Fibroblast of peridontal ligament (primary cell): ENCODE measurements at regions not wholly inside any gene's neighbourhood (a gene's known extent, or its start where the extent isn't known, plus 50 kb on each side); places are given as distances from the start of the nearest gene placed in this dataset.

Experiments used
- DNase-seq: peaks from one replicate; pipeline ENCODE4 v3.0.0-alpha.2; 2010; ENCODE audit errors: extremely low read depth

DNA sequence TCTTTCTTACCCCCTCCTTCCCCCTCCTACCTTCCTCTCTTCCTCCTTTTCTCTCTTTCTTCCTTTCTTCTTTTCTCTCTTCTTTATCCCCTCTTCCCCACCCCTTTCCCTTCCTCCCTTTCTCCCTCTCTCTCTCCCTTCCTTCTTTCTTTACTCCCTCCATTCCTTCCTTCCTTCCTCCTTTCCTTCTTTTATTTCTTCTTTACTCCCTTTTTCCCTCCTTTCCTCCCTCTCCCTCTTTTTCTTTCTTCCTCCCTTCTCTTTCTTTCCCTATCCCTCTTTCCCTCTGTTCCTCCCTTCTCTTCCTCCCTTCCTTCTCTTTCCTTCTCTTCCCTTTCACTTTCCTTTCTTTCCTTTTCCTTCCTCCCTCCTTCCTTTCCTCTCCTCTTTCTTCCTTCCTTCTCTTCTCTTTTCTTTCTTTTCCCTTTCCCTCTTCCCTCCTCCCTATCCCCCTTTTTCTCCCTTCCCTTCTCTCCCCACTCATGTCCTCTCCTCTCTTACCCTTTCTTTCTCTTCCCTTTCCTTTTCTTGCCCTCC is 302.3 kb upstream of the TBX3 start:
- no peak for DNase-seq

DNA sequence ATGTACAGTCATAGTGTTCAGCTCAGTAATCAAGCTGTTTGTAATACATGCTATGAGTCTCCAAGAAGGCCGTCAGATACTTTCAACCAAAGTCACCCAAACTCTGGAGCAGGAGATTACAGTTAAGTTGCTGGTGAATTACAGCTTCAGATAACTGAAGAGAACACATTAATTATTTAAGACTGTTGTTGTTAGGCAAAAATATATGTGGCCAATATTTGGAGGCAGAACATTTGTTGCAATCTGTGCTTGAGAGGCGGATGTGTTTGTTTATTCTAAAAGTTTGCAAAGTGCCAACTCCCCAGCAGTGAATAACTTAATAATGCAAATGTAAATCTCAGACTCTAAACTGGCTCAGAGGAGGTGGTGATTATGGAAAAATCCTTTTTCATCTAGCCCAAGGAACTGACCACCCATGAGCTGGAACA is 300.7 kb upstream of the TBX3 start:
- DNase-seq, result no peak

DNA sequence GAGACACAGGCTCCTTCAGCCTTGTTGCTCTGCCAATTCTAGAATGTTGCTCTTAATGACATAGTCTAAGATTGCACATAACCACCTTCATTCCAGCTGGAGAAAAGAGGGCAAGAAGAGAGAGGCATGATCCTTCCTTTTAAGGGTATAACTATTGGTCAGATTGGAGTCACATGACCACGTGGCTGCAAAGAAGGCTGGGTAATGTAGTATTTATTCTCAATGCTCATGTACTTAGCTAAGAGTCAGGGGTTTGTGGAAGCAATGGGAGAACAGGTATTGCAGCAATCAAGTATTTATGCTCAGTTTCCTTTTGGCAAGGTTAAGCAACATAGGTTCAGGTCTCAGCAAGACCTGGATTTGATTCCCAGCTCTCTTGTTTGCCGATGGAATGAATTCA is 298.8 kb upstream of the TBX3 start:
- DNase-seq, result peak; percentile 27

DNA sequence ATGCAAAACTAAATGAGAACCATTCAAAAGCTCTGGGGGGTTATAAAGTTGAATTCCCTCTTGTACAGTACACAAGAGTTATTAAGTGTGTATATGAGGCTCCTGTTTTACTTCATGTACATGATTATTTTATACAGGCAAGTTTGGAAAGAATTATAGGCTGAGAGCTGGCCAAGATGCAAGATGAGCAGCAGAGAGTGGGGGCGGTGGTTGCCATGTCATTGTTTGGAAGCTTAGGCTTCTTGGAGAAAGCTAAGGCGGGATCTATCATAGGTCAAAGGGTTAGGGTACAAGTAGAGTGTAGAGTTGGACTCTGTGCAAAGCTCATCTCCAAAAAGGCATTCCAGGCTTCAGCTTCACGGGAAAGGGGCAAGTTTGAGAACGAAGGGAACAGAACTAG is 297.1 kb upstream of the TBX3 start:
- DNase-seq, result peak; percentile 22

DNA sequence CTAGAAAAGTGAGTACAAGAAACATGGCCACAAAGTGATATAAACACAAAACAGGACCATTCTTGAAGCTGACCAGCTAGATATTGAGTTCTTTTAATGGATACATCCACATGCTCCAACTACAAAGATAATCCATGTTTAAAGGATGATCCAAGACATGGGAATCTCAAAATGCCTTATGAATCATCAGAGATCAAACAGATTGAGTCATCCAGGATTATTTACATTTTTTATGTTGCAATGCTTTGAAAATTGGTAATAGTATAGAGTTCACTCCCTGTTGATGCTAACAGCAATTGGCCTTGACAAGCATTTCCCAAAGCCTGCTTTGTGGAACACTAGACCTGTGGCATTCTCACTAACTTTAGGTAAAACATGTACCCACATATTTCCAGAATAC is 293.0 kb upstream of the TBX3 start:
- peak; percentile 69 for DNase-seq

DNA sequence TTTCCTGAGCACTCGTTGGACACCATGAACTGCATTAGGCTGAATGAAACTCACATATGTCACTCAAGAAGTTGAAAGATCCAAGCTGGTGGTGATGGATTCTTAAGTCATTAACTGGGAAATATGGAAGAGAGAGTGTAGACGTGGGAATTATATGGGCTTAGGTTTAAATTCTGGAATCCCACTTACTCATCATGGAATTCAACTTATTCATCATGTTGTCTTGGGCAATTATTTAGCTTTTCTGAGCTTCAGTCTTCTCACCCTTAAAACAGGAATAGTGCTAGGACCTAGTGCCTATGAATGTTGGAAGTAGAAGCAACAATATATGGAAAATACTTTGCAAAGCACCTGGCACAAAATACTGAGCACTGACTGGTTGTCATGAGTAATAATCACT is 292.4 kb upstream of the TBX3 start:
- DNase-seq, result peak; percentile 12

DNA sequence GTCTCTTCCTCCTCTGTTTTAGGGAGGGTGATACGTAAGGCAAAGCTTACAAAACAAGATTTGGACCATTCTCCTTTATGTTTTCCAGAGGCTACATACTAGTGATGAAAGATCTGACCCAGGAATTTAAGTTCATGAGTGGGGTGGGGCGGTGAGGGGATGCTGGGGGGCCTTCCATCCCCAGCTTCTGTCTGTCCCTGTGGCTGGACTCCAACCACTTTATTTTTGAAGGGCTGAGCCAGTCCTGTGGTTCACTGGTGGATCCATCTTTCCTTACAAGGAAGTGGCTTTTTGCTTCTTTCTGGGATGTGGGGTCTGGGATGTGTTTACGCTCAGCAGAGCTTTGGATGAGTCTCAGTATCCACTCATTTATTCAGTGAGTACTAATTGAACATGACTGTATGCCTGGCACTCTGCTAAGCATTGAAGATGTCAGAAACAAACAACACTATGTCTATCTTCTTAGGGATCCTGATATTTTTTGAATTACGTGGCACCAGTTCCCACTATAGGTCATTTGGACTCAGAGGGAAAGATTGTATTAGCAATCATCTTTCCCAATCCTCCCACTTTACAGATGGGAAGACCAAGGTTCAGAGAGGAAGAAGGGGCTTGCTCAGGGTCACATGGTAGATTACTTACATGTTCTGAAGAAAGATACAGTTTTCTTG is 291.8 kb upstream of the TBX3 start:
- no peak for DNase-seq

DNA sequence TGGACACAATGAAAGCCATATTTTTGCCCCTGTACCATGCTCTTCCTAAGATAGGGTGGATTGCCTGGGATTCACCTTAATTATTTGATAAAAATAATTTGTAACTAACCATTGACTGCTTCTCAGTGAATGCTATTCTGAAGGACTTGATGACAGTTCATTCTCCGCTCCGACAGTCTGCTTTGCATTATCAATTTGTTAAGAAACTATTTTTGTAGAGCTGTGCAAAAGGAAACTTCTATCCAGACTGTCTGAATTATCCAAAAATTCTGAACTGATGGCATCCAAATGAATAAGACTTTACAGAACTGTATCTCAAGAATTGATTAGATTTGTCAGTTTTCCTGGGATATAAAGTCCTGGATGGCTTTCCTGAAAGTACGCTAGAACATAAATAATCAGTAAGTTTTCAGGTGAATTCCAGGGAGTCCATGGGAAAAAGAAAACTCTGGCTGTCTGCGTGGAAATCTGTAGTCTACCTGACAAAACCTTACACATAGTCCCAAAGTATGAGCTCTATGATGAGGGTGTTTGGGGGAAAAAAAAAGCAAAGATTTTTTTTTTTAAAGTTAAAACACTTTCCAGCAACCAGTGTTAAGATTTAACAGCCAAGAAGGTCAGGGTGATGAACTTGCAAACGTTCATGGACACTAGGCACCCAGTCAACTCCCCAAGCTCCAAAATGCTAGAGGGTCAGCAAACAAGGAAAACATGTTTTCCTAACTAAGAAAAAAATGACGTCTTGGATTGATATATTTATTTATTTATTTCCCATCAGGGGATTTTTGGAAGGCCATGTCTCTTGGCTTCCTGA is 291.1 kb upstream of the TBX3 start:
- no peak for DNase-seq

DNA sequence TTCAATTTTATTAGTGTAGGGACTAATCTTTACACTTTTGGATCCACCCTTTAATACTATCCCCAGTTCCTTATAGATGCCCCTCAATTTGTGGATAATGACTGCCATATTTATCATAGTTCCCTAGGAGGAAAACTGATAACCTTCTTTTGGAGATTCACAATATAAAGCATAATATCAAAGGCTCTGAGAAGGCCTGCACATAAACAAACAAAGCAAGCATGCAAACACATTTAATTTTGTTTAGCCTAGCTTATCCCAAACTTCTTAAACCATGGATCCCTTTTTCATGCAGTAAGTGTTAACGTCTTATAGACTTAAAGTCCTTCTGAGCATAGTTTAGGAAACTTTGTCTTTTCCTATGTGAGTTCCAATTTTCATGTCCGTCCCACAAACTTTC is 290.4 kb upstream of the TBX3 start:
- no peak for DNase-seq

DNA sequence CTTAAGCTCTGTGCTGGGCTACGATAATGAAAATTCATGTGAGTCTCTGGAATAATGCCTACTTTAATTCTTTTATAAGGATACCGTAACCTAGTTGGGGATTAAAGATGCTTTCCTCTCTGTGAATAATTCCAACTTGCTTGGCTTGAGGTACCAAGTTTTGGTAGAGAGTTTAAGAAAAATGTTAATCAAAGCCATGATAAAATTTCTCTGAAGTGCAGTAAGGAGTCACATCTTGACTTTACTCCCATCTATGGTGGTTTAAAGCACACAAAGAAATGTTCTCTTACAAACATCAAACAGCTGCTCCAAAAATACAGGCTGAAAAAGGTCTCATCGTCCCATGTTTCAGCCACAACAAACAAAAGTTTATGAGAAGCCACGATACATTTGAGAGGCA is 284.8 kb upstream of the TBX3 start:
- DNase-seq, result peak; percentile 37

DNA sequence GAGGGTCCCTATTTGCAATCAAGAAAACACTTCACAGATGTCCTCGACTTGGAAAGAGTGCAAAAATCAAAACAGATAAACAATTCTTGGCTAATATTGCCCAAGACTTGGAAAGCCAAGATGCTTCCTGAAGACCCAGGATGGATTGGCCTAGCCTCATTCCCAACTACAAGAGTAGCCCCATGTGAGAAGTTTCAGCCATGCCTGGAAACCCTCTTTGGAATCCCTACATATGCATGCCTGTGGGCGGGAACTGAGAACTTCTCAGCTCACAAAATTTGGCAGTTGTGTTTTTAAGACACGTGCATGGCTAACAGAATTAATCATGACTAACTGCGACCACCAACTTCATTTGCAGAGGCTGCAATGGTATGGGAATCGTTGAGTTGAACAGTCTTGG is 283.2 kb upstream of the TBX3 start:
- DNase-seq, result no peak

DNA sequence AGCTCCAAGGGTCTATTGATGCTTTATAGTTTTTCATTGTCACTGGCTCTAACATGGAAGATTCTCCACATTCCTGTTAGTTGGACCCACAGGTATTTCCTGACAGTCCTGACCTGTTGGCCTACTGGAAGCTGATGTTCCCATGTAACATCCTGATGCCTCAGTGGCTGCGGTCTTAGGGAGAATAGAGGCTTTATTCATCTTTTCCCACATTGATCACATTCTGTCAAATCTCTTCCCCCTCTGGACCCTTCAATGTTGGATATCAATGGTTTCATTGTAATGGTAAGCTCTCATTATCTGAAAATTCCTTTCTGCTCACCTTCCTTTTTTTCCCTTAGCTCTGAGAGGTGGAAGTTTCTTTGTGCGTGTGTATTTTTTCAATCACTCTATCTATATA is 280.9 kb upstream of the TBX3 start:
- DNase-seq, result no peak

DNA sequence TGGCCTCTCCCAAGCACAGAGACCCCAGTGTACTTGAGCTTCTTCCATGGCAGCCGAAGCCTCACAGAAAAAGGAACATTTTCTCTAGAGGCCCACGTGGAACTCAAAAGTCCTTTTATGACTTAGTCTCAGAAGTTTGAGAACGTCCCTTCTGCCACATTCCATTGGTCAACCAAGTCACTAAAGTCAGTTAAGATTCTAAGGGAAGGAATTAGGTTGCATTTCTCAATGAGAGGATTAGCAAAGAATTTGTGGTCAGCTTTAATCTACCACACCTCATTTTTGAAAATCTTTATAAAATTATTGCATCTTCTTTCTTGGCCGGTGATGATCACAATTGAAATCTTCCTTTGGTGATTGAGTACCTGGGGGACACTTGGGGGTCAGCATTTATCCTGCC is 279.9 kb upstream of the TBX3 start:
- no peak for DNase-seq

DNA sequence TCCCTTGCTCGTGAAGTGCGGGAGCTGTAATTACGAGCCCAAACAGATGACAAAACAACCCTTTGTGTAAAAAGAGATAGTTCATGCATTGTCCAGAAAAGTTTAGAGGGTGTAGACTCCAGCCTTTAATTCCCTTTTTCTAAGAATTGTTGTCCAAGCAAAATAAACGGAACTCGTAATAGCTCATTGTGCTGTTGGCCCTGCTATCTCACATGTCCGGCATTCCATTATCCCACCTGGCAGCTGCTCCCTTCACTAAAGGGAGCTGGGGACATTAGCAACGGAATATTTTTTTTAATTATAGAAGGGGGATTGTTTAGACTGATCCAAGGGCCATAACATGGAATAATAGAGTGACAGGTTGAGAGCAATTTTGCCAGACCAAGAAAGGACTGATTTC is 277.5 kb upstream of the TBX3 start:
- no peak for DNase-seq

DNA sequence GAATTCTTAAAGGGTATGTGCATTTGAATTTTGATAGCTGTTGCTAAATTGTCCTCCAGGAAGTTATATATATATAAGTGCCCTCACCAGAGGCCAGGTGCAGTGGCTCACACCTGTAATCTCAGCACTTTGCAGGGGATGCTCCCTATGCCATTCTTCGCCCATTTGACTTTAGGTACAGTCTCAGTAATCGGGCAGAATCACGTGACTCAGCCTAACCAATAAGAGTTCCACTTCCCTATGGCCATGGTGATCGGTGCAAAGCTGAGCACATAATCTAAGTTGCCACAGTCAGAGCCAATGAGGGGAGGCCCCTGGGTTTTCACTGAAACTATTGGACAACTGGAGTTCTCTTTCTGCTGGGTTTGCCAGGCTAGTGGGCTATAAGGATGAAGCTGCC is 274.6 kb upstream of the TBX3 start:
- no peak for DNase-seq

DNA sequence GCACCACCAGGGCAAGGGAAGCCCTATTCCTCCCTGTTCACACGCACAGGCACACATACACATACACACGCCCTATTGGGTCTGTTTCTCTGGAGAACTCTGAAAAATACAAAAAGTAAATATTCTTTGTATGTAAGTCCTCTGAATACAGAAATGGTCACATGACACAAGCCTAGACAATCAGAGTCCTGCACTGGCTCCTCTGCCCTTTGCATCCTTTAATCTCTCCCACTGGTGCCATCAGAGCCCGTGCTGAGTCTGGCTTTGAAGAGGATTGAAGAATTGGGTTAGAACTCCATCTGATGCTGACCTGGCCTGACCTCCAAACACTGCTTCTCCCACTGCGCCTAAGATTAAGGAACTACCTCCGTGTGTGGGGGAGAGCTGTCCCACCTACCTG is 273.2 kb upstream of the TBX3 start:
- DNase-seq, result no peak

DNA sequence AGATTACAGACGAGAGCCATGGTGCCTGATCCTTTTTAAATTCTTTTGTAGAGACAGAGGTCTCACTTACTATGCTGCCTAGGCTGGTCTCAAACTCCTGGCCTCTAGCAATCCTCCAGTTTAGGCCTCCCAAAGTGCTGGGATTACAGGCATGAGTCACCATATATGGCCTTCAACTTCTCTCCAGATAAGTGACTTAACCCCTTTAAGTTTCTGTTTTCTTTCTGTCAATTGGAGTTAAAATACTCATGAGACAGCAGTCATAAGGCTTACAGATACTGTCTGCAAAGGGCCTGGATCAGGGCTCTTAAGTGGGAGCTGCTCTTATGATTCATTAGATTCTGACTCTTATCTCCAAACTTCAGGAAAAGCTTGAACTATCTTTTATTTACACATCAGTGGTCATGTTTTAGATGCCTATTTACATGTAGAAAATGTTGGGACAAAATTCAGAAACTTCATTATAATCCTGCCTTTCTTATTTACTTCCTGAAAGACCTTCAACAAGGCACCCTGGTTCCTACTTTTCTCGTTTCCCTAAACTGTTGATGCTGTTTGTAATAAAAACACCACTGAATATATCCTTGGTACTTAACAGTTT is 271.5 kb upstream of the TBX3 start:
- peak; percentile 20 for DNase-seq

DNA sequence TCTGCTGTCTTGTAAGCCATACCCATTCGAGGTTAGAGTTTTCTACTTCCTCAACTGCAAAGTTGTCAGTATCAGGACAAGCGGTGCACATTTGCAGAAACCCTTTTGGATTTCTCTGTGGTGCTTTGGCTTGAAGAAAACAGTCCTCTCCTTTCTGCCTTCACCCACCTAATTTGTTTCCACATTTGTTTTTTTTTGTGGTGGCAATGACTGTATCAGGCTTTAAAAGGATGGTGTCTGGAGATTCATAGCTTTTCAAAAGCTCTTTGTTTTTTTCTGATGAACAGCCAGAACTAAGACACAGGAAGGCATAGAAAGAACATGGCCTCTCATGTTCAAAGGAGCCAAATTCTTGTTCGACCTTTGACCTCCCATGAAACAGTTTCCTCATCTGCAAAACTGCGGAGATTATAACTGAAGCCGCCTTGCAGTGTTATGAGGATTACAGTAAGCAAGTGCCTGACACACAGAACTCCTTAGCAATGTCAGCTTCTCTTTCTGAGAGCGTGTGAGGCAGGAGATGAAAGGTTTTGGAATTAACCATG is 270.6 kb upstream of the TBX3 start:
- DNase-seq, result no peak

DNA sequence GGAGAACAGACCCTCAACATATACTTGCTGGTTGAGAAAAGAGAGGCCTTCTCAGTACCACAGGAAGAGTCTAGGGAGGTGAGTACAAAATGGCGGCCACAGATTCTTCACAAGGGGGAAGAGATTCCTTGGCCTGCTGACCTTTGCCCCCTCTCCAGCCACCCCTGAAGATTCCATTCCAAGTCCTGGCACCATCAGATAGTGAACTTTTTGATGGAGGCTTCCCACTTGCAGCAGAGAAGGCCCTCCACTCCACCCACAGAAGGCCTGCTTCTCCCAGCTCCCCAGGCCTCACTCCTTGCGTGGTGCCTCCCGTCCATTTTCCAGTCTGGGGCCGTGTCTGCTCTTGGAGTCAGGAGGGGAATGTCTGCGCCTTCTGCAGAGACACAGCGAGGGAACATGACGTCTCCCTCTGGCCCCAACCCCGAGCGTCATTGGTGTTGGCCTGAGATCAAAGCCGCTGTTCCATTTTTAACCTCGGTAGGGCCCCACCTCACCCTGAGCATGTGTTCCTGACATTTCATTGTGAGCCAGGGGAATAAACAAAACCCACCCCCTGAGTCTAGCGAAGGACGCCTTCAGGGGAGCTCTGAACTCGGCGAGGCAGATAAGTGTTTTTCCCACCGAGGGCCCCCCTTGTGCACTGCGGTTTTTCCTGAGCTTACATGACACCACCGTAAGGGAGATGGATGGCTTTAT is 268.7 kb upstream of the TBX3 start:
- DNase-seq, result no peak

DNA sequence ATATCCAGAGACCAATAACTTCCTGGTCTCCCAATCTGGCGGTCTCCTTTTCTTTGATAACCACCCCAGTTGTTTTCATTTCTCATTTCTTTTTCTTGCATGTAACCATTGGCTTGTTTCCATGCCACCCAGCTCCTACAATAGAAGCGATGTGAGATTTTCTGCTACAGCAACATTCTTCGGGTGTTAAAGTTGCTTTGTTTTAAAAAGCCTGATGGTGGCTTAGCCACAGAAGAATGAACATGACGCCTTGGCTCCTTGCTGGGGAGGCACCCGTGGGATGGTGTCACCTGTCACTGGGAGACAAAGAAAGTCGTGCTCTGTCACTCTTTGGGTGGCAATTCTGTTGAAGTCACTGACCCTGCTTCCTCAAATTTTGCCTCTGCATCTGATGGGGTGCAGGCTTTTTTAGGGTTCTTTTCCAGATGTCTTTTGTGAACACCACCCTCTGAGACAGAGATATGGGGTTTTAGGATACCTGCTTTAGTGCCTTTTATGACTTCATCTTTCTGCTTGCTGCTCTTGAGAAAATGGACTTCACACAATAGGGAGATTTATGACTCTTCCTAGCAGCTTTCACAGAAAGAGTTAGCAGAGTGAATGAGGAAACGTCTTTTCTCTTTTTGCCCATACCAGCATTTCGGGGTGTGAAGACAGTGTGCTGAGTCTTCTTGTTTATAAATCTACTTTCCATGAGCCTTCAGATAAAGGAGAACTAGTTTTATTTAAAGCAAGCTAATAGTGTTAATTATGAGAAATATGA is 265.3 kb upstream of the TBX3 start:
- DNase-seq, result no peak

DNA sequence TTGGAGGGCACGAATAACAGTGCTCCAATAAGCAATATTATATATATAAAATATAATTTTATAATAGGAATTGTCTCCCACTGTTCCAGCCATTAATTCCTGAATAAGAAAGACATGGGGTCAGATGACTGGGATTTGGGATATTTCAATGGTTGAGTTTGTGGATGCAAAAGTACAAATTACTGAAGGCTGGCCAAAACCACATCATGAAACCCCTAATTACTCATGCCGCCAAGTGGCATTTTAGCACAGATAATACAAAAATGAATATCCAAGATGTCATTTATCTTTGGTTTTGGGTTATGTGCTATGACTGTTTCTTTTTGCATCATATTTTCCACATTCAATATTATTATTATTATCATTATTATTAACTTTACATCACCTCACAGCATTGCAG is 261.4 kb upstream of the TBX3 start:
- DNase-seq, result no peak
